A673 (cell line): ENCODE measurements at regions not wholly inside any gene's neighbourhood (a gene's known extent, or its start where the extent isn't known, plus 50 kb on each side); places are given as distances from the start of the nearest gene placed in this dataset.
A peak's percentile ranks its signal among the peaks of the same experiment; 100 is the strongest.

Source experiments
- BruUV-seq: library from RNA; stranded (reverse); fragments of 400-500 nt; replicated peaks from 2 replicates; lab custom pipeline; 2021; lab: Mats Ljungman, UMichigan
- CTCF ChIA-PET: fragments of 300-600 bp; sonication (Branson Sonifier 250); formaldehyde crosslinking; loops from one replicate; lab custom pipeline; 2022; ENCODE audit warnings: antibody characterized with exemption; lab: Charles Lee
- POLR2A ChIA-PET: fragments of 300-600 bp; sonication (Branson Sonifier 250); formaldehyde crosslinking; loops from one replicate; lab custom pipeline; 2022; ENCODE audit warnings: antibody characterized with exemption; ENCODE audit not compliant: low non-redundant PET; lab: Charles Lee
- DNase-seq: peaks from one replicate; pipeline ENCODE4 v3.0.0-alpha.2; 2015; ENCODE audit warnings: low spot score
- H3K27ac ChIP-seq: fragments of 200-600 bp; sonication (generic); 2 replicates; pipeline ENCODE4 v1.5.1; 2016; ENCODE audit warnings: mixed run types, low read depth, mild to moderate bottlenecking, mixed read lengths, antibody characterized with exemption, low read length; ENCODE audit not compliant: poor library complexity, severe bottlenecking
- H3K27me3 ChIP-seq: fragments of 200-600 bp; sonication (generic); replicated peaks from 2 replicates; pipeline ENCODE4 v1.6.1; 2017; ENCODE audit warnings: mixed run types, low read depth, mild to moderate bottlenecking, mixed read lengths, antibody characterized with exemption, low read length; ENCODE audit not compliant: insufficient read depth, poor library complexity
- H3K36me3 ChIP-seq: fragments of 200-600 bp; sonication (generic); 2 replicates; pipeline ENCODE4 v1.6.1; 2016; ENCODE audit warnings: mixed run types, mild to moderate bottlenecking, mixed read lengths, antibody characterized with exemption, low read length; ENCODE audit not compliant: insufficient read depth, poor library complexity, severe bottlenecking
- H3K4me1 ChIP-seq: fragments of 200-600 bp; sonication (generic); 2 replicates; pipeline ENCODE4 v1.6.1; 2017; ENCODE audit warnings: mixed run types, mild to moderate bottlenecking, mixed read lengths, antibody characterized with exemption, low read length; ENCODE audit not compliant: insufficient read depth, poor library complexity, severe bottlenecking
- H3K4me3 ChIP-seq: fragments of 200-600 bp; sonication (generic); 2 replicates; pipeline ENCODE4 v1.5.1; 2016; ENCODE audit warnings: low read depth, mixed run types, mild to moderate bottlenecking, mixed read lengths, low read length; ENCODE audit not compliant: poor library complexity, severe bottlenecking
- H3K9me3 ChIP-seq: fragments of 200-600 bp; sonication (generic); 2 replicates; pipeline ENCODE4 v1.6.1; 2016; ENCODE audit warnings: mixed run types, low read depth, mild to moderate bottlenecking, mixed read lengths, antibody characterized with exemption, low read length; ENCODE audit not compliant: poor library complexity, severe bottlenecking
- EZH2 ChIP-seq: fragments of 200-600 bp; sonication (generic); IDR thresholded peaks from 2 replicates; pipeline ENCODE4 v1.6.1; 2017; ENCODE audit warnings: borderline replicate concordance, low read depth, mild to moderate bottlenecking, mixed read lengths, antibody characterized with exemption, low read length; ENCODE audit not compliant: poor library complexity, severe bottlenecking
- intact Hi-C: fragments of 100-400 bp; cut with micrococcal nuclease; formaldehyde crosslinking; loops from one replicate; pipeline ENCODE4 v1.10.0; 2022; ENCODE audit not compliant: unreplicated experiment
- TF ChIP-seq, protein P1 (sequence below): fragments of 300-800, 200-600 bp; sonication (generic); conservative IDR thresholded peaks from 2 replicates; pipeline ENCODE4 v1.5.1; 2017; ENCODE audit warnings: low read depth, mild to moderate bottlenecking, antibody characterized with exemption, low read length, moderate library complexity, mixed read lengths

DNA sequence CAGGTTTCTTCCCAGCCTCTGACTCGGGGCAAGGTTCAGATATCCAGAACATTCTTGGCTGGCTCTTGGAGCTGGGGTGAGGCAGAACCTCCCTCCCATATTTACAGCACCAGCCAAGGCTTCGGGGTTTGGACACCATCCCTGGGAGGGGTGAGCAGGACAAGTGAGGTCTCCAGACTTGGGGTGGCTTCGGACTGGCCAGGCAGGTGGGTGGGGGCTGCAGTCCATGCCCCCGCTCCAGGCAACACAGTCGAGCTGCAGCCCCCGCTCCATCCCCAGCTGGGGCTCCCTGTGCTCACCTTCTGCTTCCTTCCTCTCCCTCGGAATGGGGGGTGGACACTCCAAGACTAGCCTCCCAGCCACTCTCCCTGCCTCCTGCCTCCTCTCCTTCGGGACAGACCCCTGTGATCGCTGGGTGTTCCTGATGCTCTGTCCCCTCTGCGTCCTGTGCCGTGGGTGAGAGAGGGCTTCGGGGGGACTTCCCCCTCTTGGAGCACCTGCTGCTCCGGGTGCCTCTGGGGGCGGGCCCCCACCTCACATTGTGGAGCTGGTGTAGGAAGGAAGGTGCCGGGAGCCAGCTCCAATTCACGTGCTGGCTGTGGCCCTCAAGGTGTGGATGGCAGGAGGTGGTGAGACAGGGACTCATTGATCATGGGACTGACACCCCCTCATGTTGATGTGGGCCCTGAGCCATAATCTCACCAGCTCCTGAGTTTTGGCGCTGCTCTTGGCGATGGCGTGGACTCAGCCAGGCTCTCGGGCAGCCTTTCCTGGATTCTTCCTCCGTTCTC lies 189.2 kb downstream of the SEC14L1 start:
- no peak for TF ChIP-seq EZH2
- TF ChIP-seq, protein P1, sequence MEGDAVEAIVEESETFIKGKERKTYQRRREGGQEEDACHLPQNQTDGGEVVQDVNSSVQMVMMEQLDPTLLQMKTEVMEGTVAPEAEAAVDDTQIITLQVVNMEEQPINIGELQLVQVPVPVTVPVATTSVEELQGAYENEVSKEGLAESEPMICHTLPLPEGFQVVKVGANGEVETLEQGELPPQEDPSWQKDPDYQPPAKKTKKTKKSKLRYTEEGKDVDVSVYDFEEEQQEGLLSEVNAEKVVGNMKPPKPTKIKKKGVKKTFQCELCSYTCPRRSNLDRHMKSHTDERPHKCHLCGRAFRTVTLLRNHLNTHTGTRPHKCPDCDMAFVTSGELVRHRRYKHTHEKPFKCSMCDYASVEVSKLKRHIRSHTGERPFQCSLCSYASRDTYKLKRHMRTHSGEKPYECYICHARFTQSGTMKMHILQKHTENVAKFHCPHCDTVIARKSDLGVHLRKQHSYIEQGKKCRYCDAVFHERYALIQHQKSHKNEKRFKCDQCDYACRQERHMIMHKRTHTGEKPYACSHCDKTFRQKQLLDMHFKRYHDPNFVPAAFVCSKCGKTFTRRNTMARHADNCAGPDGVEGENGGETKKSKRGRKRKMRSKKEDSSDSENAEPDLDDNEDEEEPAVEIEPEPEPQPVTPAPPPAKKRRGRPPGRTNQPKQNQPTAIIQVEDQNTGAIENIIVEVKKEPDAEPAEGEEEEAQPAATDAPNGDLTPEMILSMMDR = no peak
- H3K27me3 ChIP-seq = no peaks in the 10 kb centered on the region
- DNase-seq = no peak
- H3K36me3 ChIP-seq = no peaks in the 10 kb centered on the region
- peaks cover 16% of the 10 kb centered on the region for H3K4me1 ChIP-seq
- intact Hi-C loops = loop anchor here (5.0 to 10.0 kb wide), 3 partner anchors 42 to 105 kb away; no protein-coding TSS in a partner anchor
- no peak overlapping the region for H3K4me3 ChIP-seq
- no peak overlapping the region for H3K27ac ChIP-seq
- no TSS peak for BruUV-seq
- ChIA-PET CTCF (interaction anchor here (1.6 kb wide), 1 partner anchor 69 kb away, joined by 4 read pairs; no protein-coding TSS in a partner anchor), POLR2A (no interaction called here)
- no peaks in the 10 kb centered on the region for H3K9me3 ChIP-seq

DNA sequence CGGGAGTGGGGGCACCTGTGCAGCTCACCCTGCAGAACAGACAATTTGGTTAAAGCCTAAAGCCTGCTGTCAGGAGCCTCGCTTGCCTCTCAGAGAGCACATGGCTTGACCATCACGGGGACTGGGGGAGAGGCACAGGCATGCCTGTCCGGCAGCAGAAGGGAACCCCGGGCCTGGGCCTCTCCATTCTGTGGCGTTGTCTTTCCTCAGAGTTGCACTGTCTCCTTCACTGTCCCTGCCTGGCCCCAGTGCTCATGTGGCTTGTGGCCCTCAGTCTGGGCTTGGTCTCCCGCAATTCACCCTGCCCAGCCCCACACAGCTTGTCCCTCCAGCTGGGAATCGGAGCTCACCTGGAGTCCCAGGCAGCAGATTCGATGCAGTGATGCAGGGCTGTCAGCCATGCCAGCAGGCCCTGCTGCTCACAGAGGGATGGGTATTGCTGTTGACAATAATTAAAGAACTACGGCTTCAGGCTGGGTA lies 189.9 kb downstream of the SEC14L1 start:
- Histone ChIP-seq H3K4me3 (no peak overlapping the region), H3K36me3 (no peaks in the 10 kb centered on the region), H3K27me3 (no peaks in the 10 kb centered on the region), H3K9me3 (no peaks in the 10 kb centered on the region), H3K4me1 (peaks cover 9% of the 10 kb centered on the region), H3K27ac (no peak overlapping the region)
- TF ChIP-seq EZH2 = no peak
- TF ChIP-seq, protein P1 = no peak
- ChIA-PET CTCF (interaction anchor here (1.6 to 2.1 kb wide), 2 partner anchors 69 to 164 kb away, joined by 4 to 8 read pairs; no protein-coding TSS in a partner anchor), POLR2A (no interaction called here)
- no peak for DNase-seq
- intact Hi-C loops = loop anchor here (1.0 to 10.0 kb wide), 4 partner anchors 42 to 165 kb away; no protein-coding TSS in a partner anchor
- BruUV-seq = no TSS peak

DNA sequence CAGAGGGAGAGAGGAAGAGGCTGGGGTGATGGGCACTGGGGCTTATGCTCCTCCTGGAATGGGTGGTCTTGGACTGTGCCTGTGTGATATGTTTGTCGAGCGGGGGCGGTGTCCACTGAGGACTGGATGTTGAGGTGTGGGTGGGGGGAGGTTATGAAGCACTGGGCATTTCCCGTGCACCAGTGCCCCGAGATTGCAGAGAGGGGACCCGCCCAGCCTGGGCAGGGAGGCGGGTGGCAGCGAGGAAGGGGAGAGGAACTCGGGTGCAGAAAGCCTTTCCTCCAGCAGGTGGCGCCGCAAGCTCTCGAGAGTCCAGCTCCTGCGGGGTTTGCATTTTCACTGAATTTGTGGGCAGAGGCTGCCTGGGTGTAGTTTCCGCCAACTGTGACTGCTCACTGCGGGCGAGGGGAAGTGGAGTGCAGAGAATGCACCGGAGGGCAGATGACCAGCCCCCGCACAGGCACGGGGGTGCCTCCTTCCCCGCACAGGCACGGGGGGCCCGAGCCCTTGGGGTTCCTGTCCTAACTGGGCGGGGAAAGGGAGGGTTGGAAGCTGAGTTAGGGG lies 190.6 kb downstream of the SEC14L1 start:
- peaks cover 6% of the 10 kb centered on the region for H3K9me3 ChIP-seq
- no peak overlapping the region for H3K27ac ChIP-seq
- H3K27me3 ChIP-seq = no peaks in the 10 kb centered on the region
- H3K4me3 ChIP-seq = peak overlapping the region; percentile 30
- TF ChIP-seq, protein P1 = peak; percentile 97
- no peak for TF ChIP-seq EZH2
- ChIA-PET CTCF (interaction anchor here (0.6 to 2.1 kb wide), 3 partner anchors 8 to 163 kb away, joined by 3 to 8 read pairs (median 4); no protein-coding TSS in a partner anchor), POLR2A (interaction anchor here (0.6 kb wide), 1 partner anchor 22 kb away, joined by 3 read pairs; no protein-coding TSS in a partner anchor)
- DNase-seq = peak; percentile 92
- peaks cover 8% of the 10 kb centered on the region for H3K4me1 ChIP-seq
- BruUV-seq = no TSS peak
- no peaks in the 10 kb centered on the region for H3K36me3 ChIP-seq
- intact Hi-C loops = loop anchor here (1.0 to 10.0 kb wide), 4 partner anchors 41 to 164 kb away; no protein-coding TSS in a partner anchor
